Panc1 (cell line): ENCODE measurements at regions not wholly inside any gene's neighbourhood (a gene's known extent, or its start where the extent isn't known, plus 50 kb on each side); places are given as distances from the start of the nearest gene placed in this dataset.

Experiments
- ATAC-seq: fragments of 200-7000 bp; cut with Tn5 transposase; 2 replicates; pipeline ENCODE4 v1.9.1; 2020; ENCODE audit warnings: mild to moderate bottlenecking, moderate library complexity
- BruUV-seq: library from RNA; stranded (reverse); fragments of 400-500 nt; replicated peaks from 2 replicates; lab custom pipeline; 2021; lab: Mats Ljungman, UMichigan
- CTCF ChIA-PET: fragments of 300-600 bp; sonication (Branson Sonifier 250); formaldehyde crosslinking; loops from one replicate; lab custom pipeline; 2022; ENCODE audit warnings: antibody characterized with exemption; lab: Charles Lee
- POLR2A ChIA-PET: fragments of 300-600 bp; sonication (Branson Sonifier 250); formaldehyde crosslinking; loops from one replicate; lab custom pipeline; 2022; ENCODE audit warnings: antibody characterized with exemption; lab: Charles Lee
- DNase-seq: peaks from one replicate; pipeline ENCODE4 v3.0.0-alpha.2; 2010; ENCODE audit warnings: low read depth, low spot score
- H3K27ac ChIP-seq: 2 replicates; pipeline ENCODE4 v1.5.1; 2011; ENCODE audit warnings: mild to moderate bottlenecking, low read length, inconsistent platforms
- H3K27me3 ChIP-seq: fragments of 200-500 bp; sonication (Bioruptor generic); 2 replicates; pipeline ENCODE4 v1.6.0; 2014; ENCODE audit warnings: low read length, inconsistent platforms; ENCODE audit not compliant: control insufficient read depth, insufficient read depth
- H3K36me3 ChIP-seq: fragments of 200-500 bp; sonication (Bioruptor generic); 2 replicates; pipeline ENCODE4 v1.5.1; 2014; ENCODE audit warnings: inconsistent platforms, mild to moderate bottlenecking, low read length, moderate library complexity; ENCODE audit not compliant: control insufficient read depth, insufficient read depth
- H3K4me1 ChIP-seq: 2 replicates; pipeline ENCODE4 v1.5.1; 2011; ENCODE audit warnings: inconsistent platforms, mild to moderate bottlenecking, low read length, moderate library complexity; ENCODE audit not compliant: control insufficient read depth, insufficient read depth
- H3K4me3 ChIP-seq, 2 experiments: 2 replicates each; pipeline ENCODE4 v1.5.1; 2011 to 2012; ENCODE audit warnings: low read depth in 2 of 2, low read length in 2 of 2, mild to moderate bottlenecking in 2 of 2, inconsistent platforms in 1 of 2, moderate library complexity in 1 of 2
- H3K9me3 ChIP-seq: fragments of 200-500 bp; sonication (Bioruptor generic); 2 replicates; pipeline ENCODE4 v1.5.1; 2014; ENCODE audit warnings: low read depth, mild to moderate bottlenecking, inconsistent platforms, low read length, moderate library complexity; ENCODE audit not compliant: control insufficient read depth, insufficient read depth
- POLR2AphosphoS5 ChIP-seq: IDR thresholded peaks from 2 replicates; pipeline ENCODE4 v1.6.1; 2012; ENCODE audit warnings: mild to moderate bottlenecking, low read depth, low read length, moderate library complexity
- REST ChIP-seq, 2 experiments: IDR thresholded peaks; 2 replicates each; pipeline ENCODE4 v1.6.1; 2011 to 2012; ENCODE audit warnings: low read depth in 2 of 2, control low read depth in 1 of 2, low read length in 1 of 2, mild to moderate bottlenecking in 1 of 2, moderate library complexity in 1 of 2; ENCODE audit not compliant: insufficient read depth in 1 of 2
- SIN3A ChIP-seq: IDR thresholded peaks from 2 replicates; pipeline ENCODE4 v1.6.1; 2012; ENCODE audit warnings: low read depth, mild to moderate bottlenecking, low read length, moderate library complexity, borderline replicate concordance; ENCODE audit not compliant: insufficient read depth
- TCF7L2 ChIP-seq: IDR thresholded peaks from 2 replicates; pipeline ENCODE4 v1.6.1; 2011; ENCODE audit warnings: mild to moderate bottlenecking, low read depth, low read length, inconsistent platforms
- in situ Hi-C: cut with HindIII; loops from 2 replicates; pipeline ENCODE4 v1.10.0; 2016; ENCODE audit warnings: low sequenced_read_pairs, low pct_unique_long_range_greater_than_20kb
- intact Hi-C: fragments of 100-400 bp; cut with micrococcal nuclease; formaldehyde crosslinking; loops from one replicate; pipeline ENCODE4 v1.10.0; 2022; ENCODE audit not compliant: unreplicated experiment
- TF ChIP-seq, protein P1 (sequence below): fragments of 450-650 bp; IDR thresholded peaks from 2 replicates; pipeline ENCODE4 v1.5.1; 2017; ENCODE audit warnings: mild to moderate bottlenecking

DNA sequence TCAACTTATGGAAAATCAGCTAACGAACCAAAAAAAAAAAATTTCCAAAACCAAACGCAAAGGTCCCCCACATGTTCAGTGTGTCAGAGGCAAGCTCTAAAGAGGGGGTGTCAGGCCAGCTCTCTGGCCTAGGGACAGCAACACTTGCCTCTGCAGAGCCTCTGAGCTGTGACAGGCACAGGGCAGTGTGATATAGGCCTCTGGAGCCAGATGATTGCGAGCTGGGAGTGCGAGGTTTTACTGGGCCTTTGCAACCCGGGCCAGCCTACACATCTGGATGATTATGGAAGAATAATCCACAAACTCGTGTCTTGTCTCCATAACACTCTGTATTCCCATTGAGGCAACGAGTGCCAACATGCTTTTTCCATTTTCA is 67.7 kb upstream of the STC2 start:
- TF ChIP-seq, protein P1, sequence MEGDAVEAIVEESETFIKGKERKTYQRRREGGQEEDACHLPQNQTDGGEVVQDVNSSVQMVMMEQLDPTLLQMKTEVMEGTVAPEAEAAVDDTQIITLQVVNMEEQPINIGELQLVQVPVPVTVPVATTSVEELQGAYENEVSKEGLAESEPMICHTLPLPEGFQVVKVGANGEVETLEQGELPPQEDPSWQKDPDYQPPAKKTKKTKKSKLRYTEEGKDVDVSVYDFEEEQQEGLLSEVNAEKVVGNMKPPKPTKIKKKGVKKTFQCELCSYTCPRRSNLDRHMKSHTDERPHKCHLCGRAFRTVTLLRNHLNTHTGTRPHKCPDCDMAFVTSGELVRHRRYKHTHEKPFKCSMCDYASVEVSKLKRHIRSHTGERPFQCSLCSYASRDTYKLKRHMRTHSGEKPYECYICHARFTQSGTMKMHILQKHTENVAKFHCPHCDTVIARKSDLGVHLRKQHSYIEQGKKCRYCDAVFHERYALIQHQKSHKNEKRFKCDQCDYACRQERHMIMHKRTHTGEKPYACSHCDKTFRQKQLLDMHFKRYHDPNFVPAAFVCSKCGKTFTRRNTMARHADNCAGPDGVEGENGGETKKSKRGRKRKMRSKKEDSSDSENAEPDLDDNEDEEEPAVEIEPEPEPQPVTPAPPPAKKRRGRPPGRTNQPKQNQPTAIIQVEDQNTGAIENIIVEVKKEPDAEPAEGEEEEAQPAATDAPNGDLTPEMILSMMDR, result no peak
- TF ChIP-seq SIN3A, result no peak
- TF ChIP-seq POLR2AphosphoS5, result no peak
- no peak for TF ChIP-seq TCF7L2
- no peak for TF ChIP-seq REST (IDR thresholded peaks at IDR 0.05; ENCODE audit: insufficient read depth in 1 of 2, low read depth in 2 of 2, low read length in 1 of 2)
- H3K36me3 ChIP-seq, result no peaks in the 10 kb centered on the region
- DNase-seq, result no peak
- intact Hi-C loops, result no loop called here
- in situ Hi-C loops, result no loop called here
- H3K27ac ChIP-seq, result no peak overlapping the region
- no peaks in the 10 kb centered on the region; the same call in 1 of the 2 replicates for H3K9me3 ChIP-seq
- POLR2A ChIA-PET, result no interaction called here
- ATAC-seq, result no peak
- H3K4me1 ChIP-seq, result no peaks in the 10 kb centered on the region
- H3K27me3 ChIP-seq, result peaks cover 3% of the 10 kb centered on the region; the same call in 1 of the 2 replicates
- CTCF ChIA-PET, result interaction anchor here (1.0 kb wide), 1 partner anchor 186 kb away, joined by 3 read pairs; no protein-coding TSS in a partner anchor
- no TSS peak for BruUV-seq
- H3K4me3 ChIP-seq, result no peak overlapping the region

DNA sequence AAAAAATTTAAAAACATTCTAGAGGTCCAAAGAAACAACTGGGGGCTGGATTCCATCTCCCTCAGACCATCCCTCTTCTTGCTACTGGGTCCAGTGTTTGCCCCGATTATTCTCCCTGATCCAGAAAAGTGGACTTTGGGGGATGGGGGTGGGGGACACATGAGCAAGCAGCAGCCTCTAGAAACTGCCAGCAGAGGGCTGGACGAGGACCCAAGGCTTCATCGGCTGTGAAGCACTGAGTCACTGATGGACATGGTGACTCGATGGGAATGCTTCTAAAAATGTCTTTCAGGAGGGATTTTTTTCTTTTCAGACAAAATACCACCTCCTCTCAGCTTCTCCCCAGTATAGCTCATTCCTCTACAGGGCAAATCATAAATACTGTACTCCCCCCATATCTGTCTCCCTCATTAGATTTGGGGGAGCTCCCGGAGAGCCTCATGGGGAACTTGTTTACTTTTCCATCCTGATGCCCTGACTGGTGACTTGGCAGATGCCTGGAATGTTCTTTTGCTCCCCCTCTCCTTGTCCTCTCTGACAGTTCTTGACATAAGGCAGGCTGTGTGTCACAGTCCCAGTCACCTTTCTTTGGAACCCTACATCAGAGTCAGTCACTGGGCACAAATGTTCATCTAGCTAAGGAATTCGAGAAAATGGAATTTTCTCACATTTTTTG is 67.2 kb upstream of the STC2 start:
- Histone ChIP-seq H3K9me3 (no peaks in the 10 kb centered on the region; the same call in 1 of the 2 replicates), H3K4me3 (no peak overlapping the region), H3K4me1 (no peaks in the 10 kb centered on the region), H3K36me3 (no peaks in the 10 kb centered on the region), H3K27me3 (peaks cover 3% of the 10 kb centered on the region; the same call in 1 of the 2 replicates), H3K27ac (no peak overlapping the region)
- ChIA-PET CTCF (interaction anchor here (1.0 kb wide), 1 partner anchor 186 kb away, joined by 3 read pairs; no protein-coding TSS in a partner anchor), POLR2A (no interaction called here)
- no TSS peak for BruUV-seq
- no peak for DNase-seq
- TF ChIP-seq, protein P1, result no peak; the same call in 1 of the 2 replicates
- TF ChIP-seq SIN3A (no peak), REST (IDR thresholded peaks at IDR 0.05; ENCODE audit: insufficient read depth in 1 of 2, low read depth in 2 of 2, low read length in 1 of 2) (no peak)
- ATAC-seq, result no peak
- intact Hi-C loops, result no loop called here
- in situ Hi-C loops, result no loop called here
